Neural progenitor cell (in vitro differentiated cells): ENCODE measurements at regions not wholly inside any gene's neighbourhood (a gene's known extent, or its start where the extent isn't known, plus 50 kb on each side); places are given as distances from the start of the nearest gene placed in this dataset.
"Not testable (repeated sequence)": the region's sequence is repeated elsewhere in the genome, so short reads cannot be mapped to it uniquely, and the experiment has no call there.

Source experiments
- DNase-seq: peaks from one replicate; pipeline ENCODE4 v3.0.0-alpha.2; 2016; ENCODE audit warnings: low spot score
- H2AFZ ChIP-seq: fragments of 200-600 bp; sonication (generic); replicated peaks from 2 replicates; pipeline ENCODE4 v1.6.1; 2016; ENCODE audit warnings: antibody characterized with exemption
- H3F3A ChIP-seq: fragments of 200-600 bp; sonication (generic); 2 replicates; pipeline ENCODE4 v1.6.1; 2016; ENCODE audit warnings: antibody characterized with exemption, low read depth
- H3K27ac ChIP-seq: fragments of 200-600 bp; sonication (generic); 2 replicates; pipeline ENCODE4 v1.5.1; 2016; ENCODE audit warnings: mild to moderate bottlenecking
- H3K27me3 ChIP-seq: fragments of 200-600 bp; sonication (generic); 2 replicates; pipeline ENCODE4 v1.6.1; 2016; ENCODE audit warnings: mild to moderate bottlenecking, moderate library complexity
- H3K36me3 ChIP-seq: fragments of 200-600 bp; sonication (generic); 2 replicates; pipeline ENCODE4 v1.5.1; 2016
- H3K4me1 ChIP-seq: fragments of 200-600 bp; sonication (generic); 2 replicates; pipeline ENCODE4 v1.6.1; 2016; ENCODE audit warnings: mixed run types
- H3K4me2 ChIP-seq: fragments of 200-600 bp; sonication (generic); 2 replicates; pipeline ENCODE4 v1.6.1; 2016
- H3K4me3 ChIP-seq: fragments of 200-600 bp; sonication (generic); 2 replicates; pipeline ENCODE4 v1.5.1; 2016
- H3K79me2 ChIP-seq: fragments of 200-600 bp; sonication (generic); 2 replicates; pipeline ENCODE4 v1.6.1; 2016; ENCODE audit warnings: low read depth
- H3K9ac ChIP-seq: fragments of 200-600 bp; sonication (generic); 2 replicates; pipeline ENCODE4 v1.6.1; 2016
- H3K9me3 ChIP-seq: fragments of 200-600 bp; sonication (generic); 2 replicates; pipeline ENCODE4 v1.5.1; 2016; ENCODE audit warnings: low read depth
- H4K20me1 ChIP-seq: fragments of 200-600 bp; sonication (generic); 2 replicates; pipeline ENCODE4 v1.6.1; 2016; ENCODE audit warnings: low read depth
- H3K27ac Mint-ChIP-seq: 3 replicates; pipeline ENCODE4 v1.8.0; 2021; ENCODE audit warnings: mixed read lengths
- H3K27me3 Mint-ChIP-seq: 2 replicates; pipeline ENCODE4 v1.8.0; 2022; ENCODE audit warnings: low read depth, mild to moderate bottlenecking, inconsistent platforms, moderate library complexity, mixed read lengths; ENCODE audit not compliant: insufficient read depth
- H3K36me3 Mint-ChIP-seq: 3 replicates; pipeline ENCODE4 v1.8.0; 2021; ENCODE audit warnings: mixed read lengths
- H3K4me1 Mint-ChIP-seq: 3 replicates; pipeline ENCODE4 v1.8.0; 2021; ENCODE audit warnings: mixed read lengths
- H3K4me3 Mint-ChIP-seq: 3 replicates; pipeline ENCODE4 v1.8.0; 2021; ENCODE audit warnings: mild to moderate bottlenecking, moderate library complexity, mixed read lengths
- H3K9me3 Mint-ChIP-seq: 3 replicates; pipeline ENCODE4 v1.8.0; 2020; ENCODE audit warnings: mixed read lengths

DNA sequence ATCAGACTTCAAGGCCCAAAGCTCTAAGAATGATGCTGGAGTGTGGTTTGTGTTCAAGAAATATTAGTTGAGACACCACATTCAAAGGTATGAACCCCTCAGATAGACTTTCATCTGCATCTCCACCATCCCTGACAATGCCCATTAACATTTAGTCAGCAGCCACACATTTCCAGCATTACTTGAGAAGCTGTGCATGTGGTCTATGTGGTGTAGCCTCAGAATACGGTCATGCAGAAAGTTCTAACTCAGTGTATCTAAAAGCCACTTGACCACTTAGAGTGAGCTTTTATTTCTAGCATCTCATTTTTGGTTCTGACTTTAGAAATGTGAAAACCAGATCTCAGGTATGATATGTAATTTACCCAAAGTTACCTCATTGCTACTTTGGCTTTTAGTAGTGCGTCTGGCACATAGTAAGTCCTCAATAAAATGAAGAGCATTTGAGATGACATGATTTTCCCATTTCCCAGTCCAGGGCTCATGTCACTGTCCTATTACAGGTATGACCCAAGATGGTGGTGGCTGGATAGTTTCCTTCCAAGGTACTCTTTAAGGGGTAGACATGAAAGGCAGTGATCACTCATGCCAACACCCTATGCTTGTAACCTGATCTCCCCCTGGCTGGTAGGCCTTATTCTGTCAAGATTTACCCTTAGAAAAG is 272.4 kb upstream of the PLGLB1 start:
- not testable (repeated sequence) for H3K4me2 ChIP-seq, H3K4me1 Mint-ChIP-seq, H3K27ac Mint-ChIP-seq, DNase-seq, H3K27me3 Mint-ChIP-seq, H3K9me3 ChIP-seq, H4K20me1 ChIP-seq, H3K4me3 ChIP-seq, H3K27ac ChIP-seq, H3F3A ChIP-seq, H3K79me2 ChIP-seq, H2AFZ ChIP-seq, H3K36me3 Mint-ChIP-seq, H3K9ac ChIP-seq, H3K4me3 Mint-ChIP-seq, H3K9me3 Mint-ChIP-seq, H3K36me3 ChIP-seq, H3K27me3 ChIP-seq, H3K4me1 ChIP-seq

DNA sequence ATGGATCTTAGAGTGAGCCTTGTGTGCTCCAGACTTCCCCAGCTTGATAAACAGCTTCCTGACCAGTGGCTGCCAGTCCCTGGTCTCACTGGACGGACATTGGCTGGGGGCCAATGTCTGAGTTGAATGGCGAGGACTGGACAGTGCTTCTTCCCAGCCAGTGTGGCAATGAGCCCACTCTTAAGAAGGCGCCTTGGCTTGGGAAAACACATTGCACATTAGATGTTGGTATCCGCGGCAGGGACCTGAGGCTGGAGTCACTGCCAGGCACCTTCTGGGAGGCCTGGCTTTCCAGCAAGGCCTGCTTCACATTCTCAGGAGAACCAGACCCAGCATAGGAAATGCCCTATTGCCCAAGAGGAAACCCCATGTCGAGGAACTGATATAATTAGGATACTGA is 273.5 kb upstream of the PLGLB1 start:
- H2AFZ ChIP-seq, H3K4me1 Mint-ChIP-seq, H3K27me3 ChIP-seq, H3K27ac ChIP-seq, H4K20me1 ChIP-seq, H3K9me3 Mint-ChIP-seq, H3K79me2 ChIP-seq, DNase-seq, H3K36me3 Mint-ChIP-seq, H3F3A ChIP-seq, H3K4me2 ChIP-seq, H3K36me3 ChIP-seq, H3K27me3 Mint-ChIP-seq, H3K9ac ChIP-seq, H3K4me3 Mint-ChIP-seq, H3K9me3 ChIP-seq, H3K27ac Mint-ChIP-seq, H3K4me1 ChIP-seq, H3K4me3 ChIP-seq: not testable (repeated sequence)

DNA sequence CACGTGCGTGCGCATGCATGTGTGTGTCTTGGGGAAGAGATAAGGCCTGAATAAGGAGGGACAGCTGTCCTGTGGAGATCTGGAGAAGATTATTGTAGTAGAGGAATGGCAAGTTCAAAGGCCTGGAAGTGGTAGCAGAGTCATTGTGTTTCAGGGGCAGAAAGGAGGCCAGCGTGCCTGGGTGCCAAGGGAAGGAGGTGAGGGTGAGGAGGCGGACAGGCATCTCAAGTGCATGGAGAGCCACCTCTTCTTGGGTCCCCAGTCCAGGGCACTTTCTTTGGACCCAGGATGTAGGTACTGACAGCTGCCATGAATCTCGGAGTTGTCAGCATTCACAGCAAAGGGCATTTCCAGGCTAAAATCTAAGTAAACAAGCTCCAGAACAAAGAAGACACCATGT is 279.7 kb upstream of the PLGLB1 start:
- H3K9ac ChIP-seq, H3K4me2 ChIP-seq, H3K27ac Mint-ChIP-seq, H3K4me1 Mint-ChIP-seq, H3K27me3 ChIP-seq, H3K79me2 ChIP-seq, H3F3A ChIP-seq, H3K9me3 ChIP-seq, H3K36me3 Mint-ChIP-seq, H3K4me3 ChIP-seq, H4K20me1 ChIP-seq, H3K36me3 ChIP-seq, H3K27ac ChIP-seq, H3K4me1 ChIP-seq, H2AFZ ChIP-seq, H3K4me3 Mint-ChIP-seq, H3K27me3 Mint-ChIP-seq, DNase-seq: not testable (repeated sequence)
- peaks cover 10% of the 10 kb centered on the region for H3K9me3 Mint-ChIP-seq

DNA sequence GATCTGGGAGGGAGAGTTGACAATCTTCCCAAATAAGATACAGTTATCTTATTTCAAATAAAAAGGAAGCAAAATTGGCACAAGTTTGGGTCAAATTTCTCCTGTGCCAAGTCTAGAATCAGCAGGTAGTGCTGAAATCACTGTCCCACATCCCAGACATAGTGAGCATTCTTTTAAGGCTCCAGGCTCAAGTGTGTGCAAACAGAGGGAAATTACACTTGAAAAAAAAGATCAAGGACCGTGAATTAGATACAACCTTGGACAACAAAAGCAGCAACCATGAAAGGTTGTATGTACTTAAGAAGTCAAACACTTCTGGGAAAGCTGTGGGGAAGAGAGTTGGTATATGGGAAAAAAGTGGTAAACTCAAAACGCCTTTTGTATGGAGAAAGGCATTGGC is 280.2 kb upstream of the PLGLB1 start:
- not testable (repeated sequence) for H3K27ac Mint-ChIP-seq, H3K9ac ChIP-seq, H3K27me3 ChIP-seq, H3K4me1 Mint-ChIP-seq, H3K36me3 ChIP-seq, H3K4me2 ChIP-seq, H3K36me3 Mint-ChIP-seq, H3K9me3 ChIP-seq, H3K79me2 ChIP-seq, H3K27me3 Mint-ChIP-seq, H4K20me1 ChIP-seq, H3K4me1 ChIP-seq, H3K4me3 Mint-ChIP-seq, H3K4me3 ChIP-seq, H3K27ac ChIP-seq, H3F3A ChIP-seq, DNase-seq, H2AFZ ChIP-seq
- peaks cover 10% of the 10 kb centered on the region for H3K9me3 Mint-ChIP-seq

DNA sequence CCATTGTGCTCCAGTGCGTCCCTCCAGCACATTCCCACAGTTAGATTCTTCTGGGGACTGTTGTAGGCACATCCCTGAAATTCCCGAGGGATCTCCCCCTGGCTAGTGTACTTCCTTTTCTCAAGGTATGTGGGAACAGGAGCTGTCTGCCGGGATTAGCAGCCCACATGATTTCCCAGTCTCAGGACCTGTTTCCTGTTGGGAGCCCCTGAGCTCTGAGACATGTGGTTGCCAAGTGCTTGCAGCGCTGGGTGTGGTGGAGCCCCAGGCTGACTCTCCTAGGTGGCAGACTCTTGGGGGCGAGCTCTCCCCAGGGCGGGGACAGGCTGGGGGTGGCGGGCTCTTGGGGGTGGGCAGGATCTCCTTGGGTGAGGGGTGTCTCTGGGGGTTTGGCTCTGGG is 287.0 kb upstream of the PLGLB1 start:
- H3K4me1 Mint-ChIP-seq, H3K79me2 ChIP-seq, H3K27ac ChIP-seq, H3K9ac ChIP-seq, H3F3A ChIP-seq, H3K36me3 Mint-ChIP-seq, H3K9me3 Mint-ChIP-seq, H3K27ac Mint-ChIP-seq, H3K4me2 ChIP-seq, H4K20me1 ChIP-seq, H3K27me3 Mint-ChIP-seq, H3K4me3 Mint-ChIP-seq, H3K9me3 ChIP-seq, H2AFZ ChIP-seq, DNase-seq, H3K36me3 ChIP-seq, H3K4me1 ChIP-seq, H3K27me3 ChIP-seq, H3K4me3 ChIP-seq: not testable (repeated sequence)

DNA sequence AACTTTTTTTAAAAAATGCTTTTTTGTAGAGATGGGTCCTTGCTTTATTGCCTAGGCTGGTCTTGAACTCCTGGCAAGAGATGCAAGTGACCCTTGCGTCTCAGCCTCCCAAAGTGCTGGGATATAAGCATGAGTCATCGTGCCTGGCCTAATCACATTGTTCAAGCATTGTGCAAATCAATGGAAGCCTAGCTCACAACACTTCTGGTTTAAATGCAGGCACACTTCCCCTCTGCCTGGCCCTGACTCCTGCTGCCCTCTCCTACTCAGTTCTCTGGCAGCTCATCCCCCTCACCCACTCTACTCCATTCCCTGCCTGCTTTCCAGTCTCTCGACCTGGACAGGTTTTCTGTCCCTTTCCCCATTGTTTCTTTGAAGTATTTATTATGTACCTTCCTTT is 288.1 kb upstream of the PLGLB1 start:
- H3K27me3 ChIP-seq, H3K36me3 ChIP-seq, H3K27me3 Mint-ChIP-seq, H3K36me3 Mint-ChIP-seq, H3F3A ChIP-seq, H3K9me3 ChIP-seq, H3K27ac ChIP-seq, H3K9me3 Mint-ChIP-seq, H3K4me1 Mint-ChIP-seq, H3K79me2 ChIP-seq, H3K4me2 ChIP-seq, DNase-seq, H3K4me3 ChIP-seq, H3K9ac ChIP-seq, H3K27ac Mint-ChIP-seq, H3K4me1 ChIP-seq, H3K4me3 Mint-ChIP-seq, H4K20me1 ChIP-seq, H2AFZ ChIP-seq: not testable (repeated sequence)

DNA sequence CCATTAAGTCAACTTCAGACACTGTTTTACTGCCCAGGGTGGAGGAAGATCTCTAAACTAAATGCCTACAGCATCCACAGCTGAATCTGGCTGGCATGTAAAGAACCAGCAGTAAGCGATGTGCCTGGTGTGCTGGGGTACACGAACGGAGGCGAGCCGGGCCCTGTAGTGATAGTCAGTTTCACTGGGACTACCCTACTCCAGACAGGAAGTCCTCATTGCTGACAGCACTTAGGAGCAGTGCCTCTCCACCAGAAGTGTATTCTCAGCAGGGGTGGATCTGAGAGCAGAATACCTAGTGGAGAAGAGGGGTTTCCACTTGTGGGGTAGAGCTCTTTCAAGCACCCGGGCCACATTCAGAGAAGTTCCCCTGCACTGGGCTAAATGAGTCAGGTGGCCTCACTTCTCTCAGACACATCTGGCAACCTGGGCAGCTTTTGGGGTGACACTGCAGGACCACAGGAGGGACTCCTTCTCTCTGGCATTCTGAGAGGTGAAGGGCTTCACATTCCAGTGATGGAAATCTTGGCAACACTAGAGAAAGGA is 290.3 kb upstream of the PLGLB1 start:
- not testable (repeated sequence) for H2AFZ ChIP-seq, H3K4me1 ChIP-seq, H3K79me2 ChIP-seq, H3K27ac ChIP-seq, H3K27me3 Mint-ChIP-seq, H3F3A ChIP-seq, H3K4me2 ChIP-seq, H3K36me3 ChIP-seq, H3K27me3 ChIP-seq, H3K4me3 Mint-ChIP-seq, H3K9ac ChIP-seq, H3K36me3 Mint-ChIP-seq, H3K4me1 Mint-ChIP-seq, DNase-seq, H3K9me3 Mint-ChIP-seq, H3K9me3 ChIP-seq, H3K27ac Mint-ChIP-seq, H3K4me3 ChIP-seq, H4K20me1 ChIP-seq

DNA sequence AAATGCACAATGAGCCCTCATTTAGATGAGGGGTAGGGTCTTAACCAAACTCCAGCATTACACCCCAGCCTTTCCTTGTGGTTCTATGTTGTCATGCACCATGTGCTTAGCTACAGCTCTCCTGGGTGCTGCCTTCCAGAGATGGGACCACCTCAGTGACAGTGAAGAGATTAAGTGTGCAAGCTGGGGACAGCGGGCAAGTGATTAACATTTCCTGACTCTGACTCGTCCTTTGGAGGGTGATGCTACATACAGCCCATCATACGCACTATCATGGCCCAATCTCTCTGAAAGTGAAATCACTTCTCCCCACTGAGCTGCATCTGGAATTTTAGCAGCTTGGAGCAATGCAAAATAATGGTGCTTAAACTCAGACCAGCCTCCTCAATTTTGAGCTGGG is 293.0 kb upstream of the PLGLB1 start:
- not testable (repeated sequence) for H3K4me2 ChIP-seq

More for the DNA sequence above, 293.0 kb upstream of the PLGLB1 start:
- H3K4me3 Mint-ChIP-seq, H3K27me3 Mint-ChIP-seq, H3K36me3 Mint-ChIP-seq, H3K9me3 Mint-ChIP-seq, H4K20me1 ChIP-seq, H3K27ac ChIP-seq, H3K27ac Mint-ChIP-seq, H3K4me3 ChIP-seq, H3F3A ChIP-seq, H2AFZ ChIP-seq, H3K4me1 Mint-ChIP-seq, H3K79me2 ChIP-seq, H3K9ac ChIP-seq, H3K4me1 ChIP-seq, DNase-seq, H3K9me3 ChIP-seq, H3K27me3 ChIP-seq, H3K36me3 ChIP-seq: not testable (repeated sequence)
